Keratinocyte (primary cell): ENCODE measurements at regions not wholly inside any gene's neighbourhood (a gene's known extent, or its start where the extent isn't known, plus 50 kb on each side); places are given as distances from the start of the nearest gene placed in this dataset.

ENCODE experiments used
- DNase-seq: peaks from one replicate; pipeline ENCODE4 v3.0.0-alpha.2; 2011; ENCODE audit warnings: low read depth, missing footprints, low spot score
- FAIRE-seq: peaks from 2 replicates; lab custom pipeline; 2011; peaks lifted over from hg19 to GRCh38; lab: Jason Lieb, UNC
- H2AFZ ChIP-seq: 2 replicates; pipeline ENCODE4 v1.6.0; 2012; ENCODE audit warnings: low read length, control low read depth, inconsistent platforms; ENCODE audit not compliant: control insufficient read depth
- H3K27ac ChIP-seq: 2 replicates; pipeline ENCODE4 v1.5.1; 2011; ENCODE audit warnings: low read length; ENCODE audit not compliant: control insufficient read depth, insufficient read depth
- H3K27me3 ChIP-seq: 3 replicates; pipeline ENCODE4 v1.6.0; 2011; ENCODE audit warnings: low read length; ENCODE audit not compliant: control insufficient read depth, insufficient read depth; ENCODE audit errors: extremely low read depth
- H3K36me3 ChIP-seq, 2 experiments: 2 replicates in 1 of 2; 3 replicates in 1 of 2; pipeline ENCODE4 v1.5.1; 2011; ENCODE audit warnings: low read length in 2 of 2, mild to moderate bottlenecking in 1 of 2; ENCODE audit not compliant: control insufficient read depth in 2 of 2, insufficient read depth in 2 of 2; ENCODE audit errors: extremely low read depth in 1 of 2
- H3K4me1 ChIP-seq: 3 replicates; pipeline ENCODE4 v1.5.1; 2011; ENCODE audit warnings: low read length; ENCODE audit not compliant: control insufficient read depth, insufficient read depth; ENCODE audit errors: extremely low read depth
- H3K4me2 ChIP-seq: 3 replicates; pipeline ENCODE4 v1.6.0; 2011; ENCODE audit warnings: low read depth, low read length; ENCODE audit not compliant: control insufficient read depth, insufficient read depth; ENCODE audit errors: extremely low read depth
- H3K4me3 ChIP-seq, 3 experiments: fragments of 200-600 bp in 1 of 3; sonication (generic) in 1 of 3; 2 replicates in 2 of 3; 3 replicates in 1 of 3; pipeline ENCODE4 v1.5.1; 2011 to 2016; ENCODE audit warnings: low read length in 3 of 3, mild to moderate bottlenecking in 3 of 3, control low read depth in 2 of 3, inconsistent platforms in 1 of 3, low read depth in 1 of 3, mixed read lengths in 1 of 3, mixed run types in 1 of 3, moderate library complexity in 1 of 3; ENCODE audit not compliant: control insufficient read depth in 2 of 3, insufficient read depth in 2 of 3; ENCODE audit errors: extremely low read depth in 1 of 3
- H3K79me2 ChIP-seq: 2 replicates; pipeline ENCODE4 v1.6.0; 2012; ENCODE audit warnings: low read length; ENCODE audit not compliant: control insufficient read depth, insufficient read depth
- H3K9ac ChIP-seq: 3 replicates; pipeline ENCODE4 v1.6.0; 2011; ENCODE audit warnings: low read length; ENCODE audit not compliant: control insufficient read depth, insufficient read depth; ENCODE audit errors: extremely low read depth
- H3K9me1 ChIP-seq: 3 replicates; pipeline ENCODE4 v1.6.0; 2011; ENCODE audit warnings: low read length; ENCODE audit not compliant: control insufficient read depth, insufficient read depth; ENCODE audit errors: extremely low read depth
- H3K9me3 ChIP-seq: 2 replicates; pipeline ENCODE4 v1.5.1; 2012; ENCODE audit warnings: low read depth, low read length; ENCODE audit not compliant: control insufficient read depth
- H4K20me1 ChIP-seq: 3 replicates; pipeline ENCODE4 v1.6.0; 2011; ENCODE audit warnings: low read length; ENCODE audit not compliant: control insufficient read depth, insufficient read depth; ENCODE audit errors: extremely low read depth
- CTCF ChIP-seq, 3 experiments: IDR thresholded peaks in 1 of 3; conservative IDR thresholded peaks in 1 of 3; optimal IDR thresholded peaks in 1 of 3; 2 replicates in 2 of 3; 3 replicates in 1 of 3; pipeline versions ENCODE3 to v1.5.1; 2011; ENCODE audit warnings: low read length in 3 of 3, mild to moderate bottlenecking in 3 of 3, moderate library complexity in 2 of 3, control low read depth in 1 of 3, inconsistent platforms in 1 of 3; ENCODE audit not compliant: insufficient read depth in 2 of 3; ENCODE audit errors: extremely low read depth in 1 of 3
- EZH2 ChIP-seq: IDR thresholded peaks from one replicate; pipeline ENCODE4 v1.6.1; 2012; ENCODE audit warnings: inconsistent platforms, mild to moderate bottlenecking, low read length, moderate library complexity
- dilution Hi-C: fragments of 300-500 bp; cut with MboI; formaldehyde crosslinking; loops from one replicate; pipeline ENCODE4 v1.7.0; 2020; ENCODE audit warnings: low sequenced_read_pairs; ENCODE audit not compliant: extremely low pct_ligation_motif_present

- FAIRE-seq = no peak
Observed at GRCh38 chr12:53856132-53856531, 82.5 kb upstream of the HOXC13 start.

GRCh38 chr12:53857666-53858065 lies 81.0 kb upstream of the HOXC13 start:
- H3K4me1 ChIP-seq = peaks cover 23% of the 10 kb centered on the region
- H3K27ac ChIP-seq = no peak overlapping the region
- H3K9me1 ChIP-seq = no peaks in the 10 kb centered on the region
- H3K27me3 ChIP-seq = no peaks in the 10 kb centered on the region
- H3K9me3 ChIP-seq = no peaks in the 10 kb centered on the region
- no peak overlapping the region for H3K9ac ChIP-seq
- H2AFZ ChIP-seq = no peak overlapping the region
- no peak overlapping the region for H3K4me3 ChIP-seq
- DNase-seq (no peak), FAIRE-seq (no peak)
- no peaks in the 10 kb centered on the region for H3K79me2 ChIP-seq
- no peaks in the 10 kb centered on the region for H3K36me3 ChIP-seq
- dilution Hi-C loops = no loop called here
- no peaks in the 10 kb centered on the region for H4K20me1 ChIP-seq
- TF ChIP-seq CTCF (optimal IDR thresholded peaks at IDR 0.05 in 1 of 3, IDR thresholded peaks at IDR 0.05 in 1 of 3, conservative IDR thresholded peaks at IDR 0.05 in 1 of 3; ENCODE audit: extremely low read depth in 1 of 3, insufficient read depth in 2 of 3, low read length in 3 of 3) = no peak
- TF ChIP-seq EZH2 = no peak
- no peak overlapping the region for H3K4me2 ChIP-seq

More at GRCh38 chr12:53856132-53856531, 82.5 kb upstream of the HOXC13 start:
- Histone ChIP-seq H3K4me2 (no peak overlapping the region), H4K20me1 (no peaks in the 10 kb centered on the region), H3K4me3 (no peak overlapping the region), H3K9me1 (no peaks in the 10 kb centered on the region), H3K9ac (no peak overlapping the region), H3K9me3 (no peaks in the 10 kb centered on the region), H3K79me2 (no peaks in the 10 kb centered on the region), H2AFZ (no peak overlapping the region), H3K4me1 (peaks cover 12% of the 10 kb centered on the region), H3K36me3 (no peaks in the 10 kb centered on the region), H3K27me3 (no peaks in the 10 kb centered on the region), H3K27ac (no peak overlapping the region)
- no peak for TF ChIP-seq EZH2
- TF ChIP-seq CTCF (optimal IDR thresholded peaks at IDR 0.05 in 1 of 3, IDR thresholded peaks at IDR 0.05 in 1 of 3, conservative IDR thresholded peaks at IDR 0.05 in 1 of 3; ENCODE audit: extremely low read depth in 1 of 3, insufficient read depth in 2 of 3, low read length in 3 of 3) = no peak
- DNase-seq = no peak
- dilution Hi-C loops = no loop called here
